Lower leg skin (tissue), 4 donors: ENCODE measurements at regions not wholly inside any gene's neighbourhood (a gene's known extent, or its start where the extent isn't known, plus 50 kb on each side); places are given as distances from the start of the nearest gene placed in this dataset.

Experiments used
- DNase-seq, 2 donors: peaks; one replicate each; pipeline ENCODE4 v3.0.0-alpha.2; 2019; ENCODE audit warnings: low spot score in 2 of 2
- H3K4me3 ChIP-seq: fragments of 200-600 bp; sonication (generic); 2 replicates; pipeline ENCODE4 v1.5.1; 2017; ENCODE audit warnings: mild to moderate bottlenecking, low read depth; ENCODE audit not compliant: poor library complexity, severe bottlenecking
- CTCF ChIP-seq, 3 donors: fragments of 450-650 bp; IDR thresholded peaks; one replicate each; pipeline ENCODE4 v1.5.1; 2016; ENCODE audit warnings: antibody characterized with exemption in 3 of 3, mild to moderate bottlenecking in 3 of 3, moderate library complexity in 2 of 3
- POLR2A ChIP-seq, 2 donors: fragments of 450-650 bp; IDR thresholded peaks; one replicate each; pipeline ENCODE4 v1.6.1; 2016 to 2017; ENCODE audit warnings: antibody characterized with exemption in 2 of 2, mild to moderate bottlenecking in 1 of 2, moderate library complexity in 1 of 2
- WGBS, 2 donors: methylation state at CpG; one replicate each; pipeline ENCODE4 v1.1.5; 2018; 5-methylcytosine and 5-hydroxymethylcytosine counted together
- intact Hi-C: fragments of 100-400 bp; cut with DNase I; formaldehyde crosslinking; loops from one replicate; pipeline ENCODE4 v1.15.0; 2023; ENCODE audit warnings: low total_unique reads

GRCh38 chr1:36675931-36676562 lies 193.3 kb upstream of the CSF3R start:
- TF ChIP-seq CTCF (IDR thresholded peaks at IDR 0.05) (no peak), POLR2A (IDR thresholded peaks at IDR 0.05) (no peak)
- no peak overlapping the region for H3K4me3 ChIP-seq
- intact Hi-C loops, result no loop called here
- DNase-seq, result peak in 1 of 2 donors; percentile 7
- WGBS, 2 donors, result 89 to 92% methylated on average over 6 of the region's 6 CpGs

GRCh38 chr1:36675106-36675505 lies 192.4 kb upstream of the CSF3R start:
- peak in 1 of 2 donors; percentile 45 for DNase-seq
- intact Hi-C loops, result no loop called here
- 66 to 76% methylated on average over 3 of the region's 3 CpGs for WGBS, 2 donors
- TF ChIP-seq POLR2A (IDR thresholded peaks at IDR 0.05) (no peak), CTCF (IDR thresholded peaks at IDR 0.05) (no peak)
- no peak overlapping the region for H3K4me3 ChIP-seq

- intact Hi-C loops, result no loop called here
- H3K4me3 ChIP-seq, result no peak overlapping the region
- TF ChIP-seq CTCF (IDR thresholded peaks at IDR 0.05), result no peak
- no peak for TF ChIP-seq POLR2A (IDR thresholded peaks at IDR 0.05)
- 44 to 50% methylated on average over 6 of the region's 6 CpGs for WGBS, 2 donors
- DNase-seq, result peak in 1 of 2 donors; percentile 7
Observed at GRCh38 chr1:36673202-36673601, 190.5 kb upstream of the CSF3R start.

GRCh38 chr1:36669262-36669661 lies 186.5 kb upstream of the CSF3R start:
- intact Hi-C loops, result no loop called here
- TF ChIP-seq CTCF (IDR thresholded peaks at IDR 0.05) (no peak), POLR2A (IDR thresholded peaks at IDR 0.05) (no peak)
- WGBS, 2 donors, result 46 to 50% methylated on average over 9 of the region's 9 CpGs
- no peak for DNase-seq
- H3K4me3 ChIP-seq, result no peak overlapping the region

GRCh38 chr1:36667836-36668235 lies 185.1 kb upstream of the CSF3R start:
- intact Hi-C loops, result no loop called here
- no peak for DNase-seq
- TF ChIP-seq POLR2A (IDR thresholded peaks at IDR 0.05) (no peak), CTCF (IDR thresholded peaks at IDR 0.05) (no peak)
- no peak overlapping the region for H3K4me3 ChIP-seq
- WGBS, 2 donors, result 31 to 43% methylated on average over 4 of the region's 4 CpGs

GRCh38 chr1:36667256-36667655 lies 184.5 kb upstream of the CSF3R start:
- WGBS, 2 donors, result 68 to 70% methylated on average over 3 of the region's 3 CpGs
- DNase-seq, result no peak
- H3K4me3 ChIP-seq, result no peak overlapping the region
- intact Hi-C loops, result no loop called here
- TF ChIP-seq CTCF (IDR thresholded peaks at IDR 0.05) (no peak), POLR2A (IDR thresholded peaks at IDR 0.05) (no peak)
